ENCODE measurements at regions not wholly inside any gene's neighbourhood (a gene's known extent, or its start where the extent isn't known, plus 50 kb on each side); places are given as distances from the start of the nearest gene placed in this dataset.

DNA sequence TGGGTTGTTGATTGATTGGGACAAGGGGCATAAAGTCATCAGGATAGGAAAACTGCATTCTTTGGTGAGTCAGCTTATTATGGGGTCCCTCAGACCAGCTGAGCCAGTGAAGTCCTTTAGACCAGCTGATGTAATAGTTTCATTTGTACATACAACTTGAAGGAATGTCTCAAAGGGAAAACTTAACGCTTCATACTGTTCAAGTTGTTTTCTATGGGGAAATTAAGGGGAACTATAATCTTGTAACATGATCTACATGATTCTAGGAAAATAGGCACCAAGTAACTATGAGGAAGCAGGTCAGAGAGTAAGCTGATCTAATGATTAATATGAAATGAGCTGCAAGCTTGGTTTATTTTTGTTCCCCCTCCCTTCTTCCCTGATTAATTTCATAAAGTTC, 175.1 kb upstream of the GRID2 start:
- DNase-seq (no peak), ATAC-seq (no peak)

DNA sequence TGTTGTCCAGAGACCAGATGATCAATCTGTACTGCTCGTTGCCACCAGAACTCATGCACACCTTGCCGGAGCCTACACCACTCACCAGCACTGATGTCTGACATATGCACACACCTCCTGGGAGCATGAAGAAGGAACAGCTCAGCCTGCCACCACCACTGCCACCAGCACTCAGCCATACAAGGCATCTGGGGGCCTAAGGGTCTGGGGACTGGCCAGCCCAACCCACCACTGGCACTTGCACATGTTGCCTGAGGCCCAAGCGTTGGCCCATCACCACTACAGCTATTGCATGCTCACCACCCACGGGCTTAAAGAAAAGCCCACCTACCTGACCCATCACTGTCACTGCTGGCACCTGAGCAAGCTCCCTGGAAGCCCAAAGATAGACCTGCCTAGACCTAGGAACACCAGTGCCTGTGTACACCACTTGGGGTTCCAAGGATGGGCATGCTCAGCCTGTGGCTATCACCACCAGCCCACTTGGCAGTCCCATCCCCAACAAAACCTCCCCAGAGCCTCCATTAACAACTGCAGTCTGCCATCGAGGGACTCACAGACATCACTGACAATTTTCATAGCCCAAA, 174.3 kb upstream of the GRID2 start:
- no peak overlapping the region for H3K27ac Mint-ChIP-seq
- ATAC-seq (no peak), DNase-seq (no peak)
- Histone ChIP-seq H3K4me1 (ENCODE audit: control insufficient read depth, insufficient read depth, low read length) (no peaks in the 10 kb centered on the region), H3K27me3 (ENCODE audit: control insufficient read depth, insufficient read depth, low read length) (no peaks in the 10 kb centered on the region), H3K27ac (ENCODE audit: low read length) (no peak overlapping the region), H3K9me3 (ENCODE audit: control insufficient read depth, insufficient read depth, low read length) (peaks cover 16% of the 10 kb centered on the region), H3K4me3 (ENCODE audit: low read length) (no peak overlapping the region), H3K36me3 (ENCODE audit: control insufficient read depth, insufficient read depth, low read length) (no peaks in the 10 kb centered on the region)
- intact Hi-C loops (cut with micrococcal nuclease): no loop called here
- peaks cover 12% of the 10 kb centered on the region for H3K36me3 Mint-ChIP-seq
- peaks cover 18 to 26% of the 10 kb centered on the region in 2 donors for H3K9me3 Mint-ChIP-seq
- H3K27me3 Mint-ChIP-seq (ENCODE audit: low read depth in 2 of 2): no peaks in the 10 kb centered on the region
- H3K4me1 Mint-ChIP-seq: no peaks in the 10 kb centered on the region
- H3K4me3 Mint-ChIP-seq: no peak overlapping the region
- TF ChIP-seq, protein P1, sequence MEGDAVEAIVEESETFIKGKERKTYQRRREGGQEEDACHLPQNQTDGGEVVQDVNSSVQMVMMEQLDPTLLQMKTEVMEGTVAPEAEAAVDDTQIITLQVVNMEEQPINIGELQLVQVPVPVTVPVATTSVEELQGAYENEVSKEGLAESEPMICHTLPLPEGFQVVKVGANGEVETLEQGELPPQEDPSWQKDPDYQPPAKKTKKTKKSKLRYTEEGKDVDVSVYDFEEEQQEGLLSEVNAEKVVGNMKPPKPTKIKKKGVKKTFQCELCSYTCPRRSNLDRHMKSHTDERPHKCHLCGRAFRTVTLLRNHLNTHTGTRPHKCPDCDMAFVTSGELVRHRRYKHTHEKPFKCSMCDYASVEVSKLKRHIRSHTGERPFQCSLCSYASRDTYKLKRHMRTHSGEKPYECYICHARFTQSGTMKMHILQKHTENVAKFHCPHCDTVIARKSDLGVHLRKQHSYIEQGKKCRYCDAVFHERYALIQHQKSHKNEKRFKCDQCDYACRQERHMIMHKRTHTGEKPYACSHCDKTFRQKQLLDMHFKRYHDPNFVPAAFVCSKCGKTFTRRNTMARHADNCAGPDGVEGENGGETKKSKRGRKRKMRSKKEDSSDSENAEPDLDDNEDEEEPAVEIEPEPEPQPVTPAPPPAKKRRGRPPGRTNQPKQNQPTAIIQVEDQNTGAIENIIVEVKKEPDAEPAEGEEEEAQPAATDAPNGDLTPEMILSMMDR (IDR thresholded peaks at IDR 0.05): no peak
- 78% methylated on average over 5 of the region's 5 CpGs for WGBS (ENCODE audit: insufficient coverage)

More for the DNA sequence above, 175.1 kb upstream of the GRID2 start:
- peaks cover 18 to 28% of the 10 kb centered on the region in 2 donors for H3K9me3 Mint-ChIP-seq
- Histone ChIP-seq H3K4me1 (ENCODE audit: control insufficient read depth, insufficient read depth, low read length) (no peaks in the 10 kb centered on the region), H3K4me3 (ENCODE audit: low read length) (no peak overlapping the region), H3K27me3 (ENCODE audit: control insufficient read depth, insufficient read depth, low read length) (no peaks in the 10 kb centered on the region), H3K27ac (ENCODE audit: low read length) (no peak overlapping the region), H3K36me3 (ENCODE audit: control insufficient read depth, insufficient read depth, low read length) (no peaks in the 10 kb centered on the region), H3K9me3 (ENCODE audit: control insufficient read depth, insufficient read depth, low read length) (peaks cover 16% of the 10 kb centered on the region)
- TF ChIP-seq, protein P1 (IDR thresholded peaks at IDR 0.05): no peak
- no peak overlapping the region for H3K27ac Mint-ChIP-seq
- intact Hi-C loops (cut with micrococcal nuclease): no loop called here
- WGBS (ENCODE audit: insufficient coverage): 83% methylated on average over 1 of the region's 1 CpG
- no peaks in the 10 kb centered on the region for H3K27me3 Mint-ChIP-seq (ENCODE audit: low read depth in 2 of 2)
- no peak overlapping the region for H3K4me3 Mint-ChIP-seq
- H3K4me1 Mint-ChIP-seq: no peaks in the 10 kb centered on the region
- H3K36me3 Mint-ChIP-seq: peaks cover 12% of the 10 kb centered on the region

DNA sequence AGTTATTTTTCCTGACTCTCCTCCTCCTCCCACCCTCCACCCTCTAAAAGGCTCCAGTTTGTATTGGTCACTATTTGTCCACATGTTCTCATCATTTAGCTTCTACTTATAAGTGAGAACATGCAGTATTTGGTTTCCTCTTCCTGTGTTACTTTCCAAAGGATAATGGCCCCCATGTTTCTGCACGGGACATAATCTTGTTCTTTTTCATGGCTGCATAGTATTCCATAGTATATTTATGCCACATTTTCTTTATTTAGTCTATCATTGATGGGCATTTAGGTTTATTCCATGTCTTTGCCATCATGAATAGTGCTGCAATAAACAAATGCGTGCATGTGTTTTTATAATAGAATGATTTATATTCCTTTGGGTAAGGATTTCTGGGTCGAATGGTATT, 167.3 kb upstream of the GRID2 start:
- H3K27ac Mint-ChIP-seq: no peak overlapping the region
- no peaks in the 10 kb centered on the region for H3K9me3 ChIP-seq (ENCODE audit: control insufficient read depth, insufficient read depth, low read length)
- H3K36me3 Mint-ChIP-seq: no peaks in the 10 kb centered on the region
- no peak overlapping the region for H3K4me3 Mint-ChIP-seq
- no peak overlapping the region for H3K27ac ChIP-seq (ENCODE audit: low read length)
- no peaks in the 10 kb centered on the region for H3K27me3 Mint-ChIP-seq (ENCODE audit: low read depth in 2 of 2)
- H3K4me1 Mint-ChIP-seq: no peaks in the 10 kb centered on the region
- H3K4me1 ChIP-seq (ENCODE audit: control insufficient read depth, insufficient read depth, low read length): no peaks in the 10 kb centered on the region
- peaks cover 7 to 23% of the 10 kb centered on the region in 2 donors for H3K9me3 Mint-ChIP-seq
- TF ChIP-seq, protein P1 (IDR thresholded peaks at IDR 0.05): no peak
- H3K4me3 ChIP-seq (ENCODE audit: low read length): no peak overlapping the region
- intact Hi-C loops (cut with micrococcal nuclease): no loop called here
- no peak for DNase-seq
- no peak for ATAC-seq
- no peaks in the 10 kb centered on the region for H3K27me3 ChIP-seq (ENCODE audit: control insufficient read depth, insufficient read depth, low read length)
- no peaks in the 10 kb centered on the region for H3K36me3 ChIP-seq (ENCODE audit: control insufficient read depth, insufficient read depth, low read length)
- WGBS (ENCODE audit: insufficient coverage): 71% methylated on average over 1 of the region's 3 CpGs

DNA sequence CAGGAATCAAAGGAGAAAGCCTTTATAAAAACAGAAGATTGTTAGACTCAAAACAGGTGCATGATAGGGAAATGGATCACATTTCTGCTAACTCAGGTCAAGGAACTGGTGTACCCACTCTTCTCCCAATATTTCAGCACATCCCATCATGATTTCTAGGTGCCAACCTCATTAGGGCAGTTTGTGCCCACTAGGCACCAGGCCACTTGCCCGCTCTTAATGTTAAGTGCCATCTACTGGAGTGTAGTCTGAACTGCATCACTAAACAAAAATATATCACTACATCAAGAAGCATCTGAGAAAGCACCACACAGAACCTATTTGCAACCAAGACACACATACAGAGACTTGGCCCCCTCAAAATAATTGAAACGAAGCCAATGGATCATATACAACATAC, 140.4 kb upstream of the GRID2 start:
- DNase-seq (no peak), ATAC-seq (no peak)
- H3K27ac ChIP-seq (ENCODE audit: low read length): no peak overlapping the region
- H3K4me1 ChIP-seq (ENCODE audit: control insufficient read depth, insufficient read depth, low read length): no peaks in the 10 kb centered on the region
- H3K27me3 ChIP-seq (ENCODE audit: control insufficient read depth, insufficient read depth, low read length): no peaks in the 10 kb centered on the region
- no peaks in the 10 kb centered on the region for H3K9me3 ChIP-seq (ENCODE audit: control insufficient read depth, insufficient read depth, low read length)
- Mint-ChIP-seq H3K4me3 (no peak overlapping the region), H3K4me1 (no peaks in the 10 kb centered on the region), H3K36me3 (peaks cover 19% of the 10 kb centered on the region), H3K27ac (no peak overlapping the region), H3K9me3 (peaks cover 11 to 19% of the 10 kb centered on the region in 2 donors), H3K27me3 (ENCODE audit: low read depth in 2 of 2) (no peaks in the 10 kb centered on the region)
- no peak overlapping the region for H3K4me3 ChIP-seq (ENCODE audit: low read length)
- intact Hi-C loops (cut with micrococcal nuclease): no loop called here
- 70% methylated on average over 2 of the region's 2 CpGs for WGBS (ENCODE audit: insufficient coverage)
- TF ChIP-seq, protein P1 (IDR thresholded peaks at IDR 0.05): no peak
- no peaks in the 10 kb centered on the region for H3K36me3 ChIP-seq (ENCODE audit: control insufficient read depth, insufficient read depth, low read length)

Measured in natural killer cell (primary cell).